Thyroid gland (tissue), 4 donors: ENCODE measurements at regions not wholly inside any gene's neighbourhood (a gene's known extent, or its start where the extent isn't known, plus 50 kb on each side); places are given as distances from the start of the nearest gene placed in this dataset.

Experiments
- POLR2A ChIP-seq, 2 donors: fragments of 450-650 bp; IDR thresholded peaks; one replicate each; pipeline ENCODE4 v1.6.1; 2017; ENCODE audit warnings: antibody characterized with exemption in 2 of 2, mild to moderate bottlenecking in 2 of 2, moderate library complexity in 1 of 2
- TF ChIP-seq, protein P1 (sequence below), 6 experiments: fragments of 200-600 bp in 3 of 6; fragments of 450-650 bp in 3 of 6; sonication (generic) in 3 of 6; IDR thresholded peaks; one replicate each; pipeline ENCODE4 v1.5.1; 2016 to 2019; ENCODE audit warnings: antibody characterized with exemption in 6 of 6, mild to moderate bottlenecking in 2 of 6, inconsistent platforms in 1 of 6, moderate library complexity in 1 of 6

DNA sequence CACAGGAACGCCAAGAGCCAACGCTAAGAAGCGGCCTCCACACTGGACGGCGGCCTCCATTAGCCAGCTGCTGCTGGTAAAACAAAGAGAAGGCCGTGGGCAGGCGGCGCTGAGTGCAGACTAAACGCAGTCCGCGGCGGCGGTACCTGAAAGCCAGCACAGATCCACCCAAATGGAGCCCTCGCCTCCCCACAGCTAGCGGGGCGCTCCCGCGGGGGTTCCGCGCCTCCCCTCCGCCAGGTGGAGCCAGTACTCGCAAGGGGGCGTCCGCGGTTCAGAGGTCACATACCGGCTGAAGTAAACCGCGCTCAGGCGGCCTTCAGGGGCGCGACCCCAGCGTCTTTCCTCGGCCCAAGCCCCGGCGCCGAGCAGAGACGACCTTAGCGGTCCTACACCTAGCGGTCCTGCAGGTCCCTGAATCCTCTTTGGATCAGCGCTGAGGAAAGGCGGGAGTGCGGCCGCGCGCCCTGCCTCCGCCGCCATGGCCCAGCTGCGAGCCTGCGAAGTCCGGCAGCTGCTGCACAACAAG is 293.1 kb upstream of the ERBB4 start:
- TF ChIP-seq, protein P1, sequence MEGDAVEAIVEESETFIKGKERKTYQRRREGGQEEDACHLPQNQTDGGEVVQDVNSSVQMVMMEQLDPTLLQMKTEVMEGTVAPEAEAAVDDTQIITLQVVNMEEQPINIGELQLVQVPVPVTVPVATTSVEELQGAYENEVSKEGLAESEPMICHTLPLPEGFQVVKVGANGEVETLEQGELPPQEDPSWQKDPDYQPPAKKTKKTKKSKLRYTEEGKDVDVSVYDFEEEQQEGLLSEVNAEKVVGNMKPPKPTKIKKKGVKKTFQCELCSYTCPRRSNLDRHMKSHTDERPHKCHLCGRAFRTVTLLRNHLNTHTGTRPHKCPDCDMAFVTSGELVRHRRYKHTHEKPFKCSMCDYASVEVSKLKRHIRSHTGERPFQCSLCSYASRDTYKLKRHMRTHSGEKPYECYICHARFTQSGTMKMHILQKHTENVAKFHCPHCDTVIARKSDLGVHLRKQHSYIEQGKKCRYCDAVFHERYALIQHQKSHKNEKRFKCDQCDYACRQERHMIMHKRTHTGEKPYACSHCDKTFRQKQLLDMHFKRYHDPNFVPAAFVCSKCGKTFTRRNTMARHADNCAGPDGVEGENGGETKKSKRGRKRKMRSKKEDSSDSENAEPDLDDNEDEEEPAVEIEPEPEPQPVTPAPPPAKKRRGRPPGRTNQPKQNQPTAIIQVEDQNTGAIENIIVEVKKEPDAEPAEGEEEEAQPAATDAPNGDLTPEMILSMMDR (IDR thresholded peaks at IDR 0.05): no peak
- TF ChIP-seq POLR2A (IDR thresholded peaks at IDR 0.05): no peak
